GM23338 (cell line): ENCODE measurements at regions not wholly inside any gene's neighbourhood (a gene's known extent, or its start where the extent isn't known, plus 50 kb on each side); places are given as distances from the start of the nearest gene placed in this dataset.

Experiments
- ATAC-seq: fragments of 200-7000 bp; cut with Tn5 transposase; 3 replicates; pipeline ENCODE4 v1.9.1; 2020
- DNase-seq: peaks from one replicate; pipeline ENCODE4 v3.0.0-alpha.2; 2015; ENCODE audit warnings: low spot score
- H2AFZ ChIP-seq: fragments of 200-600 bp; sonication (generic); 2 replicates; pipeline ENCODE4 v1.8.0; 2016; ENCODE audit warnings: antibody characterized with exemption, mild to moderate bottlenecking, moderate library complexity
- H3F3A ChIP-seq: fragments of 200-600 bp; sonication (generic); replicated peaks from 2 replicates; pipeline ENCODE4 v1.8.0; 2017; ENCODE audit warnings: antibody characterized with exemption, mixed run types, low read depth
- H3K27ac ChIP-seq: fragments of 200-600 bp; sonication (generic); 2 replicates; pipeline ENCODE4 v1.6.1; 2016; ENCODE audit warnings: low read depth
- H3K27me3 ChIP-seq: fragments of 200-600 bp; sonication (generic); 2 replicates; pipeline ENCODE4 v1.8.0; 2016; ENCODE audit warnings: mild to moderate bottlenecking, mixed run types, moderate library complexity; ENCODE audit not compliant: insufficient read depth
- H3K36me3 ChIP-seq: fragments of 200-600 bp; sonication (generic); 2 replicates; pipeline ENCODE4 v1.8.0; 2016; ENCODE audit warnings: mild to moderate bottlenecking; ENCODE audit not compliant: insufficient read depth
- H3K4me1 ChIP-seq: fragments of 200-600 bp; sonication (generic); 2 replicates; pipeline ENCODE4 v1.8.0; 2016; ENCODE audit warnings: mild to moderate bottlenecking, moderate library complexity; ENCODE audit not compliant: insufficient read depth
- H3K4me2 ChIP-seq: fragments of 200-600 bp; sonication (generic); 2 replicates; pipeline ENCODE4 v1.7.1; 2017; ENCODE audit warnings: mixed run types
- H3K4me3 ChIP-seq: fragments of 200-600 bp; sonication (generic); 2 replicates; pipeline ENCODE4 v1.6.1; 2016; ENCODE audit warnings: mixed run types
- H3K79me2 ChIP-seq: fragments of 200-600 bp; sonication (generic); replicated peaks from 2 replicates; pipeline ENCODE4 v1.8.0; 2017; ENCODE audit warnings: mild to moderate bottlenecking; ENCODE audit not compliant: insufficient read depth
- H3K9me2 ChIP-seq: fragments of 200-600 bp; sonication (generic); 2 replicates; pipeline ENCODE4 v1.8.0; 2017; ENCODE audit not compliant: insufficient read depth
- H4K20me1 ChIP-seq: fragments of 200-600 bp; sonication (generic); replicated peaks from 2 replicates; pipeline ENCODE4 v1.8.0; 2017; ENCODE audit warnings: mild to moderate bottlenecking; ENCODE audit not compliant: insufficient read depth
- H3K27ac Mint-ChIP-seq: 2 replicates; pipeline ENCODE4 v1.8.0; 2020; ENCODE audit warnings: inconsistent platforms, mild to moderate bottlenecking, moderate library complexity, mixed read lengths
- H3K27me3 Mint-ChIP-seq: 3 replicates; pipeline ENCODE4 v1.8.0; 2022; ENCODE audit warnings: low read depth, mild to moderate bottlenecking, moderate library complexity, mixed read lengths, inconsistent platforms; ENCODE audit not compliant: insufficient read depth, poor library complexity
- H3K36me3 Mint-ChIP-seq: 3 replicates; pipeline ENCODE4 v1.8.0; 2021; ENCODE audit warnings: low read depth, mild to moderate bottlenecking, inconsistent platforms, moderate library complexity, mixed read lengths
- H3K4me1 Mint-ChIP-seq: 3 replicates; pipeline ENCODE4 v1.8.0; 2020; ENCODE audit warnings: mild to moderate bottlenecking, inconsistent platforms, mixed read lengths
- H3K4me3 Mint-ChIP-seq: 3 replicates; pipeline ENCODE4 v1.8.0; 2021; ENCODE audit warnings: moderate library complexity, mild to moderate bottlenecking, inconsistent platforms, mixed read lengths
- H3K9me3 Mint-ChIP-seq: 3 replicates; pipeline ENCODE4 v1.8.0; 2020; ENCODE audit warnings: moderate library complexity, mild to moderate bottlenecking, inconsistent platforms, mixed read lengths
- CREB1 ChIP-seq: fragments of 250-450 bp; sonication (Bioruptor Pico); IDR thresholded peaks from 2 replicates; pipeline ENCODE4 v1.5.0; 2020; ENCODE audit warnings: low read depth, mild to moderate bottlenecking, moderate library complexity
- ETS1 ChIP-seq: IDR thresholded peaks from 2 replicates; pipeline ENCODE4 v1.6.1; 2016; ENCODE audit warnings: antibody characterized with exemption
- STAT1 ChIP-seq: IDR thresholded peaks from one replicate; pipeline ENCODE4 v1.6.1; 2016; ENCODE audit warnings: antibody characterized with exemption; ENCODE audit not compliant: unreplicated experiment
- ZNF331 ChIP-seq: fragments of 250-450 bp; sonication (Bioruptor Pico); IDR thresholded peaks from 2 replicates; pipeline ENCODE4 v1.5.0; 2020; ENCODE audit warnings: low read depth, mild to moderate bottlenecking, moderate library complexity
- ZNF462 ChIP-seq: fragments of 250-450 bp; sonication (Bioruptor Pico); IDR thresholded peaks from 2 replicates; pipeline ENCODE4 v1.5.0; 2020; ENCODE audit warnings: mild to moderate bottlenecking, moderate library complexity

GRCh38 chr6:168145747-168146596 lies 67.0 kb upstream of the FRMD1 start (continued):
- TF ChIP-seq ZNF331, result no peak
- TF ChIP-seq ZNF462 (CRISPR knock-in tag), result no peak
- TF ChIP-seq CREB1, result no peak

GRCh38 chr6:168139121-168139520 lies 60.1 kb upstream of the FRMD1 start:
- TF ChIP-seq STAT1, result no peak
- no peak for TF ChIP-seq ETS1
- no peak overlapping the region for H3K27ac Mint-ChIP-seq
- no peaks in the 10 kb centered on the region for H3K79me2 ChIP-seq
- no peaks in the 10 kb centered on the region for H3K9me2 ChIP-seq
- DNase-seq (no peak), ATAC-seq (no peak)
- H3F3A ChIP-seq, result no peaks in the 10 kb centered on the region
- no peaks in the 10 kb centered on the region for H3K9me3 Mint-ChIP-seq
- no peak overlapping the region for H3K4me3 Mint-ChIP-seq
- H3K36me3 Mint-ChIP-seq, result no peaks in the 10 kb centered on the region
- H3K27me3 ChIP-seq, result no peaks in the 10 kb centered on the region
- no peak overlapping the region for H2AFZ ChIP-seq
- no peak overlapping the region for H3K4me2 ChIP-seq
- H3K4me3 ChIP-seq, result no peak overlapping the region
- no peak overlapping the region for H3K27ac ChIP-seq
- no peaks in the 10 kb centered on the region for H3K36me3 ChIP-seq
- no peaks in the 10 kb centered on the region for H4K20me1 ChIP-seq
- no peaks in the 10 kb centered on the region for H3K27me3 Mint-ChIP-seq
- no peaks in the 10 kb centered on the region for H3K4me1 Mint-ChIP-seq
- no peaks in the 10 kb centered on the region for H3K4me1 ChIP-seq
